HG02759 (cell line): ENCODE measurements at regions not wholly inside any gene's neighbourhood (a gene's known extent, or its start where the extent isn't known, plus 50 kb on each side); places are given as distances from the start of the nearest gene placed in this dataset.
"Not testable (repeated sequence)": the region's sequence is repeated elsewhere in the genome, so short reads cannot be mapped to it uniquely, and the experiment has no call there.

Source experiments
- ATAC-seq: cut with Tn5 transposase; IDR thresholded peaks from one replicate; pipeline ENCODE4 v1.9.1; 2021; ENCODE audit warnings: mild to moderate bottlenecking, moderate library complexity; ENCODE audit not compliant: unreplicated experiment

- ATAC-seq: no peak
Observed at GRCh38 chr14:61602003-61602732, 93.1 kb upstream of the HIF1A start.

- no peak for ATAC-seq
Observed at GRCh38 chr14:61602733-61603077, 92.6 kb upstream of the HIF1A start.

GRCh38 chr14:61603736-61604135 lies 91.6 kb upstream of the HIF1A start:
- ATAC-seq: no peak

GRCh38 chr14:61607570-61608244 lies 87.6 kb upstream of the HIF1A start:
- ATAC-seq: no peak

- ATAC-seq: no peak
Observed at GRCh38 chr14:61608245-61609165, 86.8 kb upstream of the HIF1A start.

GRCh38 chr14:61609191-61609843 lies 86.0 kb upstream of the HIF1A start:
- ATAC-seq: no peak

GRCh38 chr14:61609884-61610283 lies 85.4 kb upstream of the HIF1A start:
- ATAC-seq: no peak

- ATAC-seq: no peak
Observed at GRCh38 chr14:61610900-61611299, 84.4 kb upstream of the HIF1A start.

GRCh38 chr14:61611880-61612630 lies 83.3 kb upstream of the HIF1A start:
- ATAC-seq: no peak

GRCh38 chr14:61613006-61613405 lies 82.3 kb upstream of the HIF1A start:
- not testable (repeated sequence) for ATAC-seq

- ATAC-seq: no peak
Observed at GRCh38 chr14:61614693-61615092, 80.6 kb upstream of the HIF1A start.

- no peak for ATAC-seq
Observed at GRCh38 chr14:61615743-61616523, 79.4 kb upstream of the HIF1A start.

GRCh38 chr14:61616524-61617185 lies 78.7 kb upstream of the HIF1A start:
- no peak for ATAC-seq

GRCh38 chr14:61618448-61618847 lies 76.9 kb upstream of the HIF1A start:
- no peak for ATAC-seq

- ATAC-seq: no peak
Observed at GRCh38 chr14:61619494-61619893, 75.8 kb upstream of the HIF1A start.

- peak; percentile 86 for ATAC-seq
Observed at GRCh38 chr14:61620130-61620946, 75.0 kb upstream of the HIF1A start.

GRCh38 chr14:61621444-61621843 lies 73.9 kb upstream of the HIF1A start:
- ATAC-seq: no peak

GRCh38 chr14:61622051-61622450 lies 73.3 kb upstream of the HIF1A start:
- no peak for ATAC-seq
